Subcutaneous abdominal adipose tissue (tissue), 5 donors: ENCODE measurements at regions not wholly inside any gene's neighbourhood (a gene's known extent, or its start where the extent isn't known, plus 50 kb on each side); places are given as distances from the start of the nearest gene placed in this dataset.

Experiments
- H3K27ac ChIP-seq: one replicate; pipeline ENCODE4 v1.7.0; 2013; ENCODE audit warnings: low read depth, mild to moderate bottlenecking, inconsistent platforms, low read length, moderate library complexity
- H3K27me3 ChIP-seq, 5 donors: one replicate each; pipeline ENCODE4 v1.7.0; 2013; ENCODE audit warnings: low read length in 5 of 5, inconsistent platforms in 1 of 5; ENCODE audit not compliant: control insufficient read depth in 5 of 5, insufficient read depth in 4 of 5
- H3K36me3 ChIP-seq, 5 donors: one replicate each; pipeline ENCODE4 v1.7.0; 2013; ENCODE audit warnings: low read length in 5 of 5; ENCODE audit not compliant: control insufficient read depth in 5 of 5, insufficient read depth in 5 of 5
- H3K4me1 ChIP-seq, 5 donors: one replicate each; pipeline ENCODE4 v1.7.0; 2013; ENCODE audit warnings: low read length in 5 of 5, mild to moderate bottlenecking in 3 of 5, moderate library complexity in 1 of 5; ENCODE audit not compliant: control insufficient read depth in 5 of 5, insufficient read depth in 5 of 5
- H3K4me3 ChIP-seq, 5 donors: one replicate each; pipeline ENCODE4 v1.7.0; 2013; ENCODE audit warnings: low read length in 5 of 5, low read depth in 1 of 5
- H3K9ac ChIP-seq, 5 donors: one replicate each; pipeline ENCODE4 v1.7.0; 2013; ENCODE audit warnings: low read length in 5 of 5, mild to moderate bottlenecking in 4 of 5, moderate library complexity in 3 of 5
- H3K9me3 ChIP-seq, 5 donors: one replicate each; pipeline ENCODE4 v1.7.0; 2013; ENCODE audit warnings: low read length in 5 of 5; ENCODE audit not compliant: control insufficient read depth in 5 of 5
- donor health status: healthy.
- donor health status: healthy.
- donor health status: healthy.
- donor health status: healthy.
- donor health status: healthy.

- Histone ChIP-seq H3K27me3 (no peaks in the 10 kb centered on the region), H3K4me1 (no peaks in the 10 kb centered on the region), H3K9me3 (no peaks in the 10 kb centered on the region), H3K36me3 (no peaks in the 10 kb centered on the region), H3K9ac (no peak overlapping the region), H3K4me3 (no peak overlapping the region), H3K27ac (no peak overlapping the region)
Observed at GRCh38 chr3:189537135-189537534, 94.1 kb upstream of the TP63 start.

- H3K27ac ChIP-seq = no peak overlapping the region
- H3K4me1 ChIP-seq = no peaks in the 10 kb centered on the region
- no peak overlapping the region for H3K4me3 ChIP-seq
- no peaks in the 10 kb centered on the region for H3K36me3 ChIP-seq
- no peak overlapping the region for H3K9ac ChIP-seq
- H3K9me3 ChIP-seq = peaks cover 0 to 10% (median 8%) of the 10 kb centered on the region in 5 donors
- H3K27me3 ChIP-seq = no peaks in the 10 kb centered on the region
Observed at GRCh38 chr3:189547448-189547847, 83.7 kb upstream of the TP63 start.

- peaks cover 3 to 10% (median 8%) of the 10 kb centered on the region in 5 donors for H3K9me3 ChIP-seq
- H3K36me3 ChIP-seq = no peaks in the 10 kb centered on the region
- no peaks in the 10 kb centered on the region for H3K27me3 ChIP-seq
- H3K4me1 ChIP-seq = no peaks in the 10 kb centered on the region
- H3K9ac ChIP-seq = no peak overlapping the region
- no peak overlapping the region for H3K27ac ChIP-seq
- H3K4me3 ChIP-seq = no peak overlapping the region
Observed at GRCh38 chr3:189548053-189548452, 83.1 kb upstream of the TP63 start.

- Histone ChIP-seq H3K36me3 (no peaks in the 10 kb centered on the region), H3K27me3 (no peaks in the 10 kb centered on the region), H3K4me1 (no peaks in the 10 kb centered on the region), H3K27ac (no peak overlapping the region), H3K4me3 (no peak overlapping the region), H3K9ac (no peak overlapping the region), H3K9me3 (peaks cover 3 to 10% (median 8%) of the 10 kb centered on the region in 5 donors)
Observed at GRCh38 chr3:189551007-189551406, 80.2 kb upstream of the TP63 start.

- Histone ChIP-seq H3K4me3 (no peak overlapping the region), H3K9me3 (peaks cover 0 to 10% (median 4%) of the 10 kb centered on the region in 5 donors), H3K27me3 (no peaks in the 10 kb centered on the region), H3K4me1 (no peaks in the 10 kb centered on the region), H3K9ac (no peak overlapping the region), H3K27ac (no peak overlapping the region), H3K36me3 (no peaks in the 10 kb centered on the region)
Observed at GRCh38 chr3:189554868-189555557, 76.2 kb upstream of the TP63 start.

DNA sequence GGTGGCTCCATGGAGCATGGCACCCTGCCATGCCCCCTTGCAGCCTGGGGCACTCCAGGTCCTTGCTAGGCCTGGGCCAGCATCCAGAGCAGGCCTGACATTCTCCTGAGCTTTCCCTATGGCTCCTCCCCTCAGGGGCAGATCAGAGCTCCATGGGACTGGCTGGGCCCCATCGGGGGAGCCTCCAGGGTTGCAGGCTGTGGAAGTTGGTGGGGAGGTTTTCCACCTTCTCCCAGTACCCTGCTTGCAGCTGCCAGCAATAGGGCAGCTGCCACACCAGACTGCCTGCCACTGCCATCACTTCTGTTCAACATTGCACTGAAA, 75.7 kb upstream of the TP63 start:
- Histone ChIP-seq H3K9ac (no peak overlapping the region), H3K36me3 (no peaks in the 10 kb centered on the region), H3K9me3 (peaks cover 0 to 5% (median 4%) of the 10 kb centered on the region in 5 donors), H3K4me1 (no peaks in the 10 kb centered on the region), H3K27ac (no peak overlapping the region), H3K4me3 (no peak overlapping the region), H3K27me3 (no peaks in the 10 kb centered on the region)

- no peaks in the 10 kb centered on the region for H3K27me3 ChIP-seq
- no peak overlapping the region for H3K9ac ChIP-seq
- H3K36me3 ChIP-seq = no peaks in the 10 kb centered on the region
- no peaks in the 10 kb centered on the region for H3K4me1 ChIP-seq
- H3K9me3 ChIP-seq = peaks cover 0 to 2% (median 0%) of the 10 kb centered on the region in 5 donors
- no peak overlapping the region for H3K4me3 ChIP-seq
- no peak overlapping the region for H3K27ac ChIP-seq
Observed at GRCh38 chr3:189557824-189558223, 73.4 kb upstream of the TP63 start.

- Histone ChIP-seq H3K9ac (no peak overlapping the region), H3K9me3 (peaks cover 0 to 2% (median 0%) of the 10 kb centered on the region in 5 donors), H3K4me3 (no peak overlapping the region), H3K27me3 (no peaks in the 10 kb centered on the region), H3K27ac (no peak overlapping the region), H3K4me1 (no peaks in the 10 kb centered on the region), H3K36me3 (no peaks in the 10 kb centered on the region)
Observed at GRCh38 chr3:189561256-189561655, 69.9 kb upstream of the TP63 start.

DNA sequence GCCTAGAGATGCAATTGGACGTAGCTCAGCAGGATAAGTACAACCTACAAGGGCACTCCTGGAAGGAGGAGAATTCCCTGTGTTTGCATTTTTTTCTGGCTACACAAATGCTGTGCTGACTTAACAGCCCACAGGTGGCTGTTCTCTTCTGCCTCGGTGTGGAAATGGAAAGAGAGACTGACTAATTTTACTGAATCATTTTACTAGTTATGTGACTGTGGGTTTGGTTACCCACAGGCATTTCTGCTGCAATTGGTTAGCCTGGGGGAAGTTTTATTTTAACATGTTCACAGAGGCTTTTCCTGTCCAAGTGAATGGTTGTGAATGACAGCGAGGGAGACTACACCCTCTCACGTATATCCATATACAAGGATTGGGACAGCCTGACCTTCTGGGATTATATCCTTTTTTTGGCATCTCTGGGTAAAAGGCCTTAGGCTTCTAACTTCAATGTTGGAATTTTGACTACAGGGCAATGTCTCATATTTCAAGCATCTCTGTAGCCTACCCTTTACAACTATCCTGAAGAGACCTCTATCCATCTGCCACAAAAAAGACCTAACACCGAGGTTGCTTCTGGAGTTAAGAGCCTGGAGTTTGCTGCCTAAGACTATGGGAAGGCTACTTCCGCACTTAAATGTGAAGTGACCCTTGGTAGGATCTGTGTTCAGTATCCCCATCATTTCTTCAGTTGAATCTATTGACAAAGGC, 67.2 kb upstream of the TP63 start:
- no peak overlapping the region for H3K27ac ChIP-seq
- H3K36me3 ChIP-seq = no peaks in the 10 kb centered on the region
- no peaks in the 10 kb centered on the region for H3K9me3 ChIP-seq
- no peak overlapping the region for H3K9ac ChIP-seq
- H3K27me3 ChIP-seq = no peaks in the 10 kb centered on the region
- no peaks in the 10 kb centered on the region for H3K4me1 ChIP-seq
- H3K4me3 ChIP-seq = no peak overlapping the region

GRCh38 chr3:189566550-189567130, 64.5 kb upstream of the TP63 start:
- Histone ChIP-seq H3K27me3 (no peaks in the 10 kb centered on the region), H3K36me3 (no peaks in the 10 kb centered on the region), H3K4me1 (no peaks in the 10 kb centered on the region), H3K9me3 (no peaks in the 10 kb centered on the region), H3K27ac (no peak overlapping the region), H3K4me3 (no peak overlapping the region), H3K9ac (no peak overlapping the region)
